Iris pigment epithelial cell (primary cell): ENCODE measurements at regions not wholly inside any gene's neighbourhood (a gene's known extent, or its start where the extent isn't known, plus 50 kb on each side); places are given as distances from the start of the nearest gene placed in this dataset.
A peak's percentile ranks its signal among the peaks of the same experiment; 100 is the strongest.

Experiments
- DNase-seq: peaks from one replicate; pipeline ENCODE4 v3.0.0-alpha.2; 2011; ENCODE audit warnings: low read depth

- no peak for DNase-seq
Measured at GRCh38 chr12:87841935-87842334, 187.3 kb downstream of the C12orf50 start.

- DNase-seq = no peak
Measured at GRCh38 chr12:87836190-87836589, 193.0 kb downstream of the C12orf50 start.

GRCh38 chr12:87828382-87828973, 200.7 kb downstream of the C12orf50 start:
- DNase-seq = no peak

GRCh38 chr12:87827638-87828264, 201.4 kb downstream of the C12orf50 start:
- peak; percentile 88 for DNase-seq

- DNase-seq = no peak
Measured at GRCh38 chr12:87822923-87823322, 206.3 kb downstream of the C12orf50 start.

- DNase-seq = peak; percentile 92
Measured at GRCh38 chr12:87820524-87821202, 208.5 kb downstream of the C12orf50 start.

GRCh38 chr12:87818441-87818840, 210.8 kb downstream of the C12orf50 start:
- DNase-seq = no peak

- DNase-seq = peak; percentile 93
Measured at GRCh38 chr12:87815771-87816585, 213.2 kb downstream of the C12orf50 start.

GRCh38 chr12:87814625-87815024, 214.6 kb downstream of the C12orf50 start:
- DNase-seq = peak; percentile 84

GRCh38 chr12:87813476-87814234, 215.5 kb downstream of the C12orf50 start:
- peak; percentile 91 for DNase-seq

GRCh38 chr12:87812681-87813080, 216.5 kb downstream of the C12orf50 start:
- DNase-seq = no peak

GRCh38 chr12:87812030-87812429, 217.2 kb downstream of the C12orf50 start:
- peak; percentile 84 for DNase-seq

GRCh38 chr12:87809916-87810315, 219.3 kb downstream of the C12orf50 start:
- DNase-seq = peak; percentile 88

- DNase-seq = peak; percentile 54
Measured at GRCh38 chr12:87807086-87807485, 222.1 kb downstream of the C12orf50 start.

GRCh38 chr12:87806310-87806709, 222.9 kb downstream of the C12orf50 start:
- DNase-seq = no peak

- no peak for DNase-seq
Measured at GRCh38 chr12:87804386-87804785, 224.8 kb downstream of the C12orf50 start.

- DNase-seq = no peak
Measured at GRCh38 chr12:87802721-87803011, 226.5 kb downstream of the C12orf50 start.

- no peak for DNase-seq
Measured at GRCh38 chr12:87801860-87802720, 227.1 kb downstream of the C12orf50 start.

- peak; percentile 66 for DNase-seq
Measured at GRCh38 chr12:87796961-87797516, 232.2 kb downstream of the C12orf50 start.

GRCh38 chr12:87795555-87795954, 233.6 kb downstream of the C12orf50 start:
- no peak for DNase-seq

GRCh38 chr12:87794854-87795253, 234.3 kb downstream of the C12orf50 start:
- DNase-seq = no peak
